ENCODE measurements at regions not wholly inside any gene's neighbourhood (a gene's known extent, or its start where the extent isn't known, plus 50 kb on each side); places are given as distances from the start of the nearest gene placed in this dataset.

DNA sequence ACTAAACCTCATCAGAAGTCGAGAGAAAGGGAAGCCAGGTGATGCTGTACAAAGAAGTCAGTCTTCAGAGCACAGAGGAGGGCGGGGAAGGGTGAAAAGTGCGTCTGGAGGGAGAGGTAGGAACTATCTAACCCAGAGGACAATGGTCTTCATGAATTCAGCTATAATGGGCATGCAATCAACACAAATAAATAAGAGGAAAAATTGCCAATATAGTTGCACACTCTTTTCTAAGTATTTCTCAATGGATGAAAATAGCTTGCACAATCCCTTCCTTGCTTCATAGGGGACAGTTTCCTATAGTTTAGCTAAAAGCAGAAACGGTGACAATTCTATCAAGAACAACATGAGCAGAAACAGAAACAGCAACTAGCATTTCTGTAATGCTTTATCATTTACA lies 931.2 kb downstream of the AACS start:
- H3K4me2 ChIP-seq, result no peak overlapping the region
- H3K36me3 ChIP-seq, result no peaks in the 10 kb centered on the region
- DNase-seq (ENCODE audit: low spot score), result no peak
- no peaks in the 10 kb centered on the region for H3K27me3 ChIP-seq
- H3K36me3 Mint-ChIP-seq, result no peaks in the 10 kb centered on the region
- H3K27ac Mint-ChIP-seq, result no peak overlapping the region
- no peak overlapping the region for H2AFZ ChIP-seq (replicated peaks)
- no peaks in the 10 kb centered on the region for H4K20me1 ChIP-seq (ENCODE audit: low read depth)
- H3F3A ChIP-seq (ENCODE audit: low read depth), result no peaks in the 10 kb centered on the region
- no peaks in the 10 kb centered on the region for H3K4me1 ChIP-seq
- no peaks in the 10 kb centered on the region for H3K27me3 Mint-ChIP-seq (ENCODE audit: insufficient read depth, low read depth)
- H3K27ac ChIP-seq, result no peak overlapping the region
- H3K9me3 ChIP-seq (ENCODE audit: low read depth), result no peaks in the 10 kb centered on the region
- no peak overlapping the region for H3K9ac ChIP-seq
- H3K9me3 Mint-ChIP-seq, result no peaks in the 10 kb centered on the region
- no peak for TF ChIP-seq EZH2 (IDR thresholded peaks at IDR 0.05)
- TF ChIP-seq CTCF (IDR thresholded peaks at IDR 0.05), result no peak
- no peak for TF ChIP-seq EZH2phosphoT487 (IDR thresholded peaks at IDR 0.05)
- H3K79me2 ChIP-seq (ENCODE audit: low read depth), result no peaks in the 10 kb centered on the region
- H3K4me1 Mint-ChIP-seq, result no peaks in the 10 kb centered on the region
- H3K4me3 Mint-ChIP-seq, result no peak overlapping the region
- no peak overlapping the region for H3K4me3 ChIP-seq

DNA sequence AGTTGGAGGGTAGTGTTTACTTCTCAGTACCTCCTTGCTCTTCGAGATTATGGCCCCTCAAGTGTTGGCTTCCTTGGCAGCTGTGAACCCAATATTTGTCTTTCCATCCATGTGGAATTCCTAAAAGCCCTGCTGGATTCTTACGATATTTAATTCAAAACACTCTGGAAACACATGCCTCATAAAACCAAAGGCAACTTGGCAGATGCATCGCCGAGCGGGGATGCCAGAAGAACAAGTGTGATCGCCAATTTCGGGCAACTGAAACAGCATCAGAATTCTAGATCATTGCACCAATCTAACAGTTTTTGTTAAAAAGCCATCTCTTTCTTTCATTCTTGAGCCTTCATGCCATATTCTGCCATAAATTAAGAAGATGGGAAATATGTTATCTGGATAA lies 934.4 kb downstream of the AACS start:
- no peaks in the 10 kb centered on the region for H3K36me3 ChIP-seq
- H2AFZ ChIP-seq (replicated peaks), result no peak overlapping the region
- no peak overlapping the region for H3K4me2 ChIP-seq
- TF ChIP-seq CTCF (IDR thresholded peaks at IDR 0.05), result no peak
- no peak for TF ChIP-seq EZH2phosphoT487 (IDR thresholded peaks at IDR 0.05)
- no peak for TF ChIP-seq EZH2 (IDR thresholded peaks at IDR 0.05)
- no peak for DNase-seq (ENCODE audit: low spot score)
- H3K27ac ChIP-seq, result no peak overlapping the region
- no peaks in the 10 kb centered on the region for H3K9me3 ChIP-seq (ENCODE audit: low read depth)
- no peak overlapping the region for H3K4me3 Mint-ChIP-seq
- H3K27me3 Mint-ChIP-seq (ENCODE audit: insufficient read depth, low read depth), result no peaks in the 10 kb centered on the region
- H3K36me3 Mint-ChIP-seq, result no peaks in the 10 kb centered on the region
- H3K27me3 ChIP-seq, result no peaks in the 10 kb centered on the region
- H3K4me1 Mint-ChIP-seq, result no peaks in the 10 kb centered on the region
- H3F3A ChIP-seq (ENCODE audit: low read depth), result no peaks in the 10 kb centered on the region
- peaks cover 3% of the 10 kb centered on the region for H3K9me3 Mint-ChIP-seq
- no peaks in the 10 kb centered on the region for H3K79me2 ChIP-seq (ENCODE audit: low read depth)
- H3K27ac Mint-ChIP-seq, result no peak overlapping the region
- no peaks in the 10 kb centered on the region for H3K4me1 ChIP-seq
- no peaks in the 10 kb centered on the region for H4K20me1 ChIP-seq (ENCODE audit: low read depth)
- H3K9ac ChIP-seq, result no peak overlapping the region
- H3K4me3 ChIP-seq, result no peak overlapping the region

GRCh38 chr12:126019385-126019784 lies 954.1 kb downstream of the AACS start:
- Mint-ChIP-seq H3K27ac (no peak overlapping the region), H3K27me3 (ENCODE audit: insufficient read depth, low read depth) (no peaks in the 10 kb centered on the region), H3K36me3 (no peaks in the 10 kb centered on the region), H3K9me3 (peaks cover 17% of the 10 kb centered on the region), H3K4me1 (no peaks in the 10 kb centered on the region), H3K4me3 (no peak overlapping the region)
- H3K27ac ChIP-seq, result no peak overlapping the region
- H2AFZ ChIP-seq (replicated peaks), result no peak overlapping the region
- no peak for DNase-seq (ENCODE audit: low spot score)
- no peak overlapping the region for H3K4me2 ChIP-seq
- H3K79me2 ChIP-seq (ENCODE audit: low read depth), result no peaks in the 10 kb centered on the region
- no peaks in the 10 kb centered on the region for H3K27me3 ChIP-seq
- H3K9me3 ChIP-seq (ENCODE audit: low read depth), result no peaks in the 10 kb centered on the region
- H3F3A ChIP-seq (ENCODE audit: low read depth), result no peaks in the 10 kb centered on the region
- H3K9ac ChIP-seq, result no peak overlapping the region
- TF ChIP-seq EZH2phosphoT487 (IDR thresholded peaks at IDR 0.05) (no peak), EZH2 (IDR thresholded peaks at IDR 0.05) (no peak), CTCF (IDR thresholded peaks at IDR 0.05) (no peak)
- no peaks in the 10 kb centered on the region for H3K4me1 ChIP-seq
- no peaks in the 10 kb centered on the region for H4K20me1 ChIP-seq (ENCODE audit: low read depth)
- H3K36me3 ChIP-seq, result no peaks in the 10 kb centered on the region
- no peak overlapping the region for H3K4me3 ChIP-seq

GRCh38 chr12:126021675-126022074 lies 956.4 kb downstream of the AACS start:
- DNase-seq (ENCODE audit: low spot score), result no peak
- TF ChIP-seq EZH2phosphoT487 (IDR thresholded peaks at IDR 0.05) (no peak), EZH2 (IDR thresholded peaks at IDR 0.05) (no peak), CTCF (IDR thresholded peaks at IDR 0.05) (no peak)
- no peaks in the 10 kb centered on the region for H3K9me3 ChIP-seq (ENCODE audit: low read depth)
- no peak overlapping the region for H3K4me3 Mint-ChIP-seq
- H3K4me3 ChIP-seq, result no peak overlapping the region
- no peak overlapping the region for H3K27ac ChIP-seq
- H3K9me3 Mint-ChIP-seq, result peaks cover 15% of the 10 kb centered on the region
- no peaks in the 10 kb centered on the region for H4K20me1 ChIP-seq (ENCODE audit: low read depth)
- no peaks in the 10 kb centered on the region for H3F3A ChIP-seq (ENCODE audit: low read depth)
- H2AFZ ChIP-seq (replicated peaks), result no peak overlapping the region
- H3K36me3 Mint-ChIP-seq, result no peaks in the 10 kb centered on the region
- H3K4me1 Mint-ChIP-seq, result peaks cover 3% of the 10 kb centered on the region
- H3K27me3 ChIP-seq, result no peaks in the 10 kb centered on the region
- no peaks in the 10 kb centered on the region for H3K79me2 ChIP-seq (ENCODE audit: low read depth)
- H3K4me2 ChIP-seq, result no peak overlapping the region
- H3K36me3 ChIP-seq, result no peaks in the 10 kb centered on the region
- H3K9ac ChIP-seq, result no peak overlapping the region
- no peaks in the 10 kb centered on the region for H3K4me1 ChIP-seq
- no peak overlapping the region for H3K27ac Mint-ChIP-seq
- no peaks in the 10 kb centered on the region for H3K27me3 Mint-ChIP-seq (ENCODE audit: insufficient read depth, low read depth)
